Fibroblast of lung (primary cell): ENCODE measurements at regions not wholly inside any gene's neighbourhood (a gene's known extent, or its start where the extent isn't known, plus 50 kb on each side); places are given as distances from the start of the nearest gene placed in this dataset.

Experiments used
- CTCF ChIP-seq, 2 donors: IDR thresholded peaks in 1 of 2; conservative IDR thresholded peaks in 1 of 2; 1 replicate in 1 of 2; 2 replicates in 1 of 2; pipeline ENCODE4 v1.5.1; 2011 to 2012; ENCODE audit warnings: low read length in 2 of 2, control low read depth in 1 of 2, inconsistent platforms in 1 of 2, low read depth in 1 of 2, mild to moderate bottlenecking in 1 of 2
- EZH2 ChIP-seq: IDR thresholded peaks from 2 replicates; pipeline ENCODE4 v1.5.1; 2012; ENCODE audit warnings: low read length, control low read depth, mild to moderate bottlenecking; ENCODE audit errors: missing control alignments

GRCh38 chr14:89484051-89484844, 67.2 kb upstream of the FOXN3 start:
- TF ChIP-seq CTCF (conservative IDR thresholded peaks at IDR 0.05 in 1 of 2, IDR thresholded peaks at IDR 0.05 in 1 of 2; ENCODE audit: low read depth in 1 of 2, low read length in 2 of 2) (no peak), EZH2 (no peak)
